ENCODE measurements at regions not wholly inside any gene's neighbourhood (a gene's known extent, or its start where the extent isn't known, plus 50 kb on each side); places are given as distances from the start of the nearest gene placed in this dataset.

DNA sequence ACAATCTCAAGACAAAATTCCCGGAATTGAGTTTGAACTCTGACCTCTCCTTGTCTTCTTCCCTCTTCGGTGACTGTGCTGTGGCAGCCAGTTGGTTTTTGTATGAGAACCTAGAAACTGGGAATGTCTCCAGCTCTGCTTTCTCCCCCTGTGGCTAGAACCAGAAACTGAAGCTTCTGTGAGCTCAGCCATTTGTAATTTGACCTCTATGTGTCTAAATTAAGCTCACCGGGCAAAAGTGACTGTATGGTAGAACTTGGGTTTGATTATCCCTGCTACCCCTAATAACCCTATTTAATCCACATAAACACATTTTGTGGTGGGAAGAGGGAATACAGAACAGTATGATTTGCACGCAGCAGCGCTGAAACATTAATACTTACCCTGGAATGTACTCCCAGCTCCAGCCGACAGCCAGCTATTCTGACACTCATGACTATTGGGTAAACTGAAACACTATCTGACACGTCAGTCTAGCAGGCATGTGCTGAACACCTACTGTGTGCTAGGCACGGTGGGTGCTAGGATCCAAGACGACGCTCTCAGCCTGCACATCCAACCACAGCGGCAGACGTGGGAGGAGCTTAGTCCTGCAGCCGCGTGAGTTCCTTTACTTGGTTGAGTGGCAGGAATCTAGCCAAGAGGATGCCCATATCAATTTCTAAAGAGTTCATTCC lies 324.8 kb downstream of the SFMBT2 start:
- no peak overlapping the region for H3K9ac ChIP-seq (ENCODE audit: low read depth, low read length)
- no peaks in the 10 kb centered on the region for H3K36me3 ChIP-seq (ENCODE audit: insufficient read depth, low read depth, low read length)
- H3K27me3 ChIP-seq (ENCODE audit: insufficient read depth, low read length) = no peaks in the 10 kb centered on the region
- no peak overlapping the region for H3K27ac ChIP-seq (ENCODE audit: low read length)
- no peaks in the 10 kb centered on the region for H3K9me3 ChIP-seq (ENCODE audit: insufficient read depth, low read depth, low read length)
- H3K4me3 ChIP-seq (ENCODE audit: low read length) = no peak overlapping the region
- peaks cover 16% of the 10 kb centered on the region for H3K4me1 ChIP-seq (ENCODE audit: insufficient read depth, low read length)

DNA sequence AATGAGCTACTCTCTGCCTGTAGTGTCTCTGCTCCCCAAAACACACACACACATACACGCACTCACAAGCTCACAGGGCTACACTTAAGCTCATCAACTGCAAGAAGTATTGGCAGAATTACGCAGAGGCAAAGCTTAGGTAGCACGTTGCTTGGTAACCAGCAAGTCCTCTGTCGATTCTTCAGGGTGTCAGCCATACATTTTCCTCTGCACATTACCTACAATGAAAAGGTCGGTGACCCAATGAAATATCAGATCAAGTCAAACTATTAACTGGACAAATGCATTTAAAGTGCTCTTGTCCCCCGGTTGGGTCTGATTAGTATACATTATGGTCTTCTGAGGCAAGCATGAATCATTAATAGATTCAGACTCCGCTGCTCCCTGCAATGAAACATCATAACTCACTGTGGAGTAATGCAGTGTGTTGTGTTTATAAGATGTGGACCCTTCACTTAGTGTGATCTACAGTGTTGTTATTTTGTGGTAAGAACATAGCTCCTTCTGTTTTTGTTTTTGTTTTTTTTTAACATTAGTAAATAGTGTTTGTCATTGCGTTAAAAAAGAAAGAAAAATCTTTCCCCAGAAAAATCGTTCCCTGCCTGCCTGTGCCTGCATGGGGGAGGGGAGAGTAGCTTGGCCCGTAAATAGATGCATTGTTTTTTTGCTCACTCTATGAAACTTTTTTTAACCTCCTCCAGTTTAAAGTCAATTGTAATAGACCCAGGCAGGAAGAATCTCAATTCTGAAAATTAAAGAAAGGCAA lies 325.5 kb downstream of the SFMBT2 start:
- Histone ChIP-seq H3K9ac (ENCODE audit: low read depth, low read length) (no peak overlapping the region), H3K4me3 (ENCODE audit: low read length) (no peak overlapping the region), H3K27ac (ENCODE audit: low read length) (no peak overlapping the region), H3K9me3 (ENCODE audit: insufficient read depth, low read depth, low read length) (no peaks in the 10 kb centered on the region), H3K36me3 (ENCODE audit: insufficient read depth, low read depth, low read length) (no peaks in the 10 kb centered on the region), H3K27me3 (ENCODE audit: insufficient read depth, low read length) (no peaks in the 10 kb centered on the region), H3K4me1 (ENCODE audit: insufficient read depth, low read length) (peaks cover 16% of the 10 kb centered on the region)

DNA sequence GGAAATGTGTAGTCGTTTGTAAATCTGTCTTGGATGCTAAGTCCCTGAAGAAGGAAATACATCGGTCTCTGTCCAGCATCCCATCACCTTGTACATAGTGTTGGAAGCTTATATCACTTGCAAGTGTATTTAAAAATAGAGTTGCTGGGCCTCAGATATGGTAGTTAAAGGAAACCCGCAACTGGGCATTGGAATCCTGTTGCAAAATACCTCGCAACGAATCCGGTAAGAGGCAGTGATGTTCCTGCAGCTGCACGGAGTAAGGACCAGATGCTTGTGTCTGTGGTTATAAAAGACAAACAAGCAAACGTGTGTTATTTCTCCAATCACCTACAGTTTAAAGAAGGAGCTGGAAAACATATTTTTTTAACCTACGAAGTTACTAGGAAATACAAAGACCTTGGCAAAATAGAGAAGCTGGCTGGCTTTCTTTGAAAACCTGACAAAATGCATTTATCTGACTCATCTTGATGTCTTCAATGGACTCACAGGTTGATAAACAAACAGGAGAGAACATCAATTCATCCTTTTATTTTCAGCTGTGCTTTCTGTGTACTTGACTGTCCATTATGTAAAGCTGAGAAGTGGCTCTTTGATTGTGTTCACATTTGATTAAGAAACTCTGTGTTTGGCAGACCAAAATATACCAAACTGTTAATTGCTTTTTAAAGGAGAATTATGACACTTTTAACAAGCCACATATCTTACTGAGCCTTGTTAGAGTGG lies 326.4 kb downstream of the SFMBT2 start:
- H3K27ac ChIP-seq (ENCODE audit: low read length) = no peak overlapping the region
- H3K4me1 ChIP-seq (ENCODE audit: insufficient read depth, low read length) = peaks cover 16% of the 10 kb centered on the region
- no peaks in the 10 kb centered on the region for H3K9me3 ChIP-seq (ENCODE audit: insufficient read depth, low read depth, low read length)
- no peaks in the 10 kb centered on the region for H3K27me3 ChIP-seq (ENCODE audit: insufficient read depth, low read length)
- H3K36me3 ChIP-seq (ENCODE audit: insufficient read depth, low read depth, low read length) = no peaks in the 10 kb centered on the region
- H3K4me3 ChIP-seq (ENCODE audit: low read length) = no peak overlapping the region
- no peak overlapping the region for H3K9ac ChIP-seq (ENCODE audit: low read depth, low read length)

- H3K9ac ChIP-seq (ENCODE audit: low read depth, low read length) = no peak overlapping the region
- H3K36me3 ChIP-seq (ENCODE audit: insufficient read depth, low read depth, low read length) = no peaks in the 10 kb centered on the region
- H3K27ac ChIP-seq (ENCODE audit: low read length) = no peak overlapping the region
- peaks cover 16% of the 10 kb centered on the region for H3K4me1 ChIP-seq (ENCODE audit: insufficient read depth, low read length)
- no peak overlapping the region for H3K4me3 ChIP-seq (ENCODE audit: low read length)
- no peaks in the 10 kb centered on the region for H3K27me3 ChIP-seq (ENCODE audit: insufficient read depth, low read length)
- H3K9me3 ChIP-seq (ENCODE audit: insufficient read depth, low read depth, low read length) = no peaks in the 10 kb centered on the region
These were observed 327.9 kb downstream of the SFMBT2 start for GRCh38 chr10:7082967-7083366.

- no peaks in the 10 kb centered on the region for H3K36me3 ChIP-seq (ENCODE audit: insufficient read depth, low read depth, low read length)
- no peak overlapping the region for H3K9ac ChIP-seq (ENCODE audit: low read depth, low read length)
- peaks cover 8% of the 10 kb centered on the region for H3K4me1 ChIP-seq (ENCODE audit: insufficient read depth, low read length)
- no peaks in the 10 kb centered on the region for H3K27me3 ChIP-seq (ENCODE audit: insufficient read depth, low read length)
- no peaks in the 10 kb centered on the region for H3K9me3 ChIP-seq (ENCODE audit: insufficient read depth, low read depth, low read length)
- no peak overlapping the region for H3K4me3 ChIP-seq (ENCODE audit: low read length)
- H3K27ac ChIP-seq (ENCODE audit: low read length) = no peak overlapping the region
These were observed 333.0 kb downstream of the SFMBT2 start for GRCh38 chr10:7077880-7078279.

DNA sequence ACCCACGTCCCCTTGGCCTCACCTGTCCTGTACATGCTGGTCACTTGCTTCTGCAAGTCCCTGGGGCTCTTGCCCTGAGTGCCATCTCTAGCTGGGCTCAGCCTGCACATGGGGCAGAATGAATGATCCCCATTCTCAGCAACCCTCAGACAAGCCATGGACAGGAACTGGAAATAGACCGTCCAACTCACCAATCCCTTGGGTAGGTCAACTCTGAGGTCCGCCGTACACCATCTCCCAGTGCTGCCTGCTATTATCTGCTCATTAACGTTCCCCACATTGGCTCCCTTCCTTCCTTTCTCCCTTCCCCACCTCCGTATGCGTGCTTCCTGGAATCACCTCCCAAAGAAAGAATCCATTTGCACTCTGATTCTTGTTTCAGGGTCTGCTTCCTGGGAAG lies 335.0 kb downstream of the SFMBT2 start:
- no peak overlapping the region for H3K4me3 ChIP-seq (ENCODE audit: low read length)

DNA sequence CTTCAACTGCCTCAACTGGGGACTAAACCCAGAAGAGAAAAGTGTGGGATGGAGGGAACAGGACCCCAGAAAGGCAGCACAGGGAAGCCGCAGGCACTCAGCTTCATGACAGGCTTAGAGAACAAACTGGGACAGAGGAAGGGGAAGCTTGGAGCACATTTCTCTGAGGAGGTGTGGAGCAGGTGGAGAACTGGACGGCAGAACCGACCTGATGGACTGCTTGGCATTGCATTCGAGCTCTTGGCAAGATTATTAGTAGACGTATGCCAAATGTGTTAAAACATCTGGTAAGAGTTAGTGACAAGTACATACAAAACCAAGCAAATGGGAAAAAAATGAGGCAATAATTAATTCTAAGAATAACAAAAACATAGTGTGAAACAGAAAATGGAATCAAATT lies 335.7 kb downstream of the SFMBT2 start:
- Histone ChIP-seq H3K36me3 (ENCODE audit: insufficient read depth, low read depth, low read length) (no peaks in the 10 kb centered on the region), H3K9me3 (ENCODE audit: insufficient read depth, low read depth, low read length) (no peaks in the 10 kb centered on the region), H3K9ac (ENCODE audit: low read depth, low read length) (no peak overlapping the region), H3K4me1 (ENCODE audit: insufficient read depth, low read length) (no peaks in the 10 kb centered on the region), H3K27me3 (ENCODE audit: insufficient read depth, low read length) (no peaks in the 10 kb centered on the region), H3K4me3 (ENCODE audit: low read length) (no peak overlapping the region), H3K27ac (ENCODE audit: low read length) (no peak overlapping the region)

More for the DNA sequence above, 335.0 kb downstream of the SFMBT2 start:
- Histone ChIP-seq H3K27me3 (ENCODE audit: insufficient read depth, low read length) (no peaks in the 10 kb centered on the region), H3K4me1 (ENCODE audit: insufficient read depth, low read length) (no peaks in the 10 kb centered on the region), H3K36me3 (ENCODE audit: insufficient read depth, low read depth, low read length) (no peaks in the 10 kb centered on the region), H3K9ac (ENCODE audit: low read depth, low read length) (no peak overlapping the region), H3K27ac (ENCODE audit: low read length) (no peak overlapping the region), H3K9me3 (ENCODE audit: insufficient read depth, low read depth, low read length) (no peaks in the 10 kb centered on the region)

- no peak overlapping the region for H3K4me3 ChIP-seq (ENCODE audit: low read length)
- H3K27me3 ChIP-seq (ENCODE audit: insufficient read depth, low read length) = no peaks in the 10 kb centered on the region
- no peak overlapping the region for H3K27ac ChIP-seq (ENCODE audit: low read length)
- no peaks in the 10 kb centered on the region for H3K36me3 ChIP-seq (ENCODE audit: insufficient read depth, low read depth, low read length)
- no peaks in the 10 kb centered on the region for H3K9me3 ChIP-seq (ENCODE audit: insufficient read depth, low read depth, low read length)
- H3K4me1 ChIP-seq (ENCODE audit: insufficient read depth, low read length) = no peaks in the 10 kb centered on the region
- H3K9ac ChIP-seq (ENCODE audit: low read depth, low read length) = no peak overlapping the region
These were observed 339.4 kb downstream of the SFMBT2 start for GRCh38 chr10:7071421-7071820.

- H3K27ac ChIP-seq (ENCODE audit: low read length) = no peak overlapping the region
These were observed 339.9 kb downstream of the SFMBT2 start for GRCh38 chr10:7070950-7071349.

GRCh38 chr10:7069706-7070105 lies 341.1 kb downstream of the SFMBT2 start:
- H3K9me3 ChIP-seq (ENCODE audit: insufficient read depth, low read depth, low read length) = no peaks in the 10 kb centered on the region
- H3K4me1 ChIP-seq (ENCODE audit: insufficient read depth, low read length) = no peaks in the 10 kb centered on the region
- H3K9ac ChIP-seq (ENCODE audit: low read depth, low read length) = no peak overlapping the region
- H3K27me3 ChIP-seq (ENCODE audit: insufficient read depth, low read length) = no peaks in the 10 kb centered on the region
- no peak overlapping the region for H3K4me3 ChIP-seq (ENCODE audit: low read length)
- H3K36me3 ChIP-seq (ENCODE audit: insufficient read depth, low read depth, low read length) = no peaks in the 10 kb centered on the region
- no peak overlapping the region for H3K27ac ChIP-seq (ENCODE audit: low read length)

More at GRCh38 chr10:7070950-7071349, 339.9 kb downstream of the SFMBT2 start:
- Histone ChIP-seq H3K9ac (ENCODE audit: low read depth, low read length) (no peak overlapping the region), H3K4me1 (ENCODE audit: insufficient read depth, low read length) (no peaks in the 10 kb centered on the region), H3K36me3 (ENCODE audit: insufficient read depth, low read depth, low read length) (no peaks in the 10 kb centered on the region), H3K9me3 (ENCODE audit: insufficient read depth, low read depth, low read length) (no peaks in the 10 kb centered on the region), H3K27me3 (ENCODE audit: insufficient read depth, low read length) (no peaks in the 10 kb centered on the region), H3K4me3 (ENCODE audit: low read length) (no peak overlapping the region)

DNA sequence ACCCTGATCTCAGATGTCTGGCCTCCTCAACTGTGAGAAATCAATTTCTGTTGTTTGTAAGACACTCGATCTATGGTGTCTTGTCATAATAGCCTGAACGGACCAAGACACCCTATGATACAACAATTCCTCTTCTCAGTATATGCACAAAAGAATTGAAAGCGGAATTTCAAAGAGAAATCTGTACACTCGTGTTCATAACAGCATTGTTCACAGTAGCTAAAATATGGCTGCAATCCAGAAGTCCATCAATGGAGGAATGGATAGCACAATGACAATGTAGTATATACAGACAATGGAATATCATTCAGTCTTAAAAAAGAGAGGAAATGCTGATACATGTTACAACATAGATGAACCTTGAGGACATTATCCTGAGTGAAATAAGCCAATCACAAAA lies 354.6 kb downstream of the SFMBT2 start:
- no peaks in the 10 kb centered on the region for H3K27me3 ChIP-seq (ENCODE audit: insufficient read depth, low read length)
- no peak overlapping the region for H3K27ac ChIP-seq (ENCODE audit: low read length)
- no peak overlapping the region for H3K4me3 ChIP-seq (ENCODE audit: low read length)
- no peaks in the 10 kb centered on the region for H3K4me1 ChIP-seq (ENCODE audit: insufficient read depth, low read length)
- H3K9me3 ChIP-seq (ENCODE audit: insufficient read depth, low read depth, low read length) = no peaks in the 10 kb centered on the region
- H3K9ac ChIP-seq (ENCODE audit: low read depth, low read length) = no peak overlapping the region
- H3K36me3 ChIP-seq (ENCODE audit: insufficient read depth, low read depth, low read length) = no peaks in the 10 kb centered on the region

DNA sequence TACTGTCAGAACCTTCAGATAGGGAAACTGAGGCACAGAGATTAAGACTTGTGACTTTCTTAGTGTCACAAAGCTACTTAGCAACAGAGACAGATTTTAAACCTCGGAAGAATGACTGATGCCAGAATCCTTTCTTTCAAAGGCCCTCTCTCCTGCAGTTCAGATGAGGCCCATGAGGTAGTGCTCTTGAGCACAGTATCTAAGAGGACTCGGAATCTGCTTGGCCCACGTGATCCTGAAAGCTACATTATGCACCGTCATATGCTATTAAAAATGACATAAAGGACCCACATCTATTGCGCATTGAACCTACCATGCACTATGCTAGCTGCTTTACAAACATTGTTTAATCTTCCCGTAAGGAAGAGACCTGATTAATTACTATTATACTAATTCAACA lies 355.9 kb downstream of the SFMBT2 start:
- Histone ChIP-seq H3K9me3 (ENCODE audit: insufficient read depth, low read depth, low read length) (peaks cover 5% of the 10 kb centered on the region; the same call in 1 of the 2 replicates), H3K9ac (ENCODE audit: low read depth, low read length) (no peak overlapping the region), H3K4me1 (ENCODE audit: insufficient read depth, low read length) (no peaks in the 10 kb centered on the region), H3K36me3 (ENCODE audit: insufficient read depth, low read depth, low read length) (no peaks in the 10 kb centered on the region), H3K27me3 (ENCODE audit: insufficient read depth, low read length) (no peaks in the 10 kb centered on the region), H3K4me3 (ENCODE audit: low read length) (no peak overlapping the region), H3K27ac (ENCODE audit: low read length) (no peak overlapping the region)
